AG09309 (cell line): ENCODE measurements at regions not wholly inside any gene's neighbourhood (a gene's known extent, or its start where the extent isn't known, plus 50 kb on each side); places are given as distances from the start of the nearest gene placed in this dataset.
"Not testable (repeated sequence)": the region's sequence is repeated elsewhere in the genome, so short reads cannot be mapped to it uniquely, and the experiment has no call there.

Experiments used
- DNase-seq: peaks from one replicate; pipeline ENCODE4 v3.0.0-alpha.2; 2010; ENCODE audit warnings: low read depth
- H3K4me3 ChIP-seq: 2 replicates; pipeline ENCODE4 v1.5.1; 2011; ENCODE audit warnings: mild to moderate bottlenecking, low read depth, low read length, moderate library complexity; ENCODE audit not compliant: control insufficient read depth
- CTCF ChIP-seq: IDR thresholded peaks from 2 replicates; pipeline ENCODE4 v1.5.1; 2011; ENCODE audit warnings: mild to moderate bottlenecking, low read depth, low read length, inconsistent platforms; ENCODE audit not compliant: insufficient read depth, control insufficient read depth; ENCODE audit errors: missing control alignments

GRCh38 chr5:56376128-56376527 lies 143.0 kb upstream of the ANKRD55 start:
- DNase-seq: no peak
- no peak for TF ChIP-seq CTCF
- H3K4me3 ChIP-seq: no peak overlapping the region

GRCh38 chr5:56375011-56375410 lies 141.9 kb upstream of the ANKRD55 start:
- H3K4me3 ChIP-seq: no peak overlapping the region
- DNase-seq: no peak
- TF ChIP-seq CTCF: no peak

GRCh38 chr5:56372491-56372890 lies 139.4 kb upstream of the ANKRD55 start:
- DNase-seq, H3K4me3 ChIP-seq: not testable (repeated sequence)

- TF ChIP-seq CTCF: no peak
- no peak for DNase-seq
- no peak overlapping the region for H3K4me3 ChIP-seq
Measured at GRCh38 chr5:56369361-56369811, 136.3 kb upstream of the ANKRD55 start.

- DNase-seq: no peak
- TF ChIP-seq CTCF: no peak
- H3K4me3 ChIP-seq: no peak overlapping the region
Measured at GRCh38 chr5:56367748-56368147, 134.6 kb upstream of the ANKRD55 start.

GRCh38 chr5:56366986-56367385 lies 133.9 kb upstream of the ANKRD55 start:
- no peak overlapping the region for H3K4me3 ChIP-seq
- TF ChIP-seq CTCF: no peak
- no peak for DNase-seq

GRCh38 chr5:56361398-56361797 lies 128.3 kb upstream of the ANKRD55 start:
- DNase-seq: no peak
- no peak overlapping the region for H3K4me3 ChIP-seq
- TF ChIP-seq CTCF: no peak
